GM12878 (cell line): ENCODE measurements at regions not wholly inside any gene's neighbourhood (a gene's known extent, or its start where the extent isn't known, plus 50 kb on each side); places are given as distances from the start of the nearest gene placed in this dataset.

Experiments used
- ATAC-seq: fragments of 200-7000 bp; cut with Tn5 transposase; 3 replicates; pipeline ENCODE4 v1.9.1; 2020; ENCODE audit warnings: mild to moderate bottlenecking, moderate library complexity
- BruUV-seq: library from RNA; stranded (reverse); fragments of 400-500 nt; replicated peaks from 2 replicates; lab custom pipeline; 2021; lab: Mats Ljungman, UMichigan
- CTCF ChIA-PET: fragments of 300-600 bp; sonication (Branson Sonifier 250); formaldehyde crosslinking; extraction: SDS; loops from one replicate; lab custom pipeline; 2021; ENCODE audit warnings: inconsistent platforms; lab: Yijun Ruan, JAX
- POLR2A ChIA-PET: fragments of 350-600 bp; formaldehyde crosslinking; extraction: SDS; loops from one replicate; lab custom pipeline; 2021; ENCODE audit warnings: inconsistent platforms; lab: Charles Lee
- RAD21 ChIA-PET: fragments of 300-600 bp; sonication (Branson Sonifier 250); formaldehyde crosslinking; loops from one replicate; lab custom pipeline; 2023; ENCODE audit warnings: antibody characterized with exemption; ENCODE audit not compliant: unreplicated experiment; lab: Charles Lee
- SMC1A ChIA-PET: fragments of 300-600 bp; sonication (Branson Sonifier 250); formaldehyde crosslinking; loops from one replicate; lab custom pipeline; 2023; ENCODE audit not compliant: unreplicated experiment, uncharacterized antibody; lab: Charles Lee
- DNase-seq: peaks from one replicate; pipeline ENCODE4 v3.0.0-alpha.2; 2011; ENCODE audit warnings: low read depth, low spot score
- FAIRE-seq: peaks from 3 replicates; lab custom pipeline; 2011; peaks lifted over from hg19 to GRCh38; lab: Jason Lieb, UNC
- H2AFZ ChIP-seq: 2 replicates; pipeline ENCODE4 v1.6.0; 2011; ENCODE audit warnings: low read depth, low read length, control low read depth; ENCODE audit not compliant: control insufficient read depth
- H3K27ac ChIP-seq: 2 replicates; pipeline ENCODE4 v1.5.1; 2011; ENCODE audit warnings: control low read depth; ENCODE audit not compliant: control insufficient read depth, insufficient read depth
- H3K27me3 ChIP-seq, 2 experiments: replicated peaks in 1 of 2; 2 replicates each; pipeline versions ENCODE4 v1.6.0 to v1.6.1; 2011; ENCODE audit warnings: low read length in 1 of 2; ENCODE audit not compliant: control insufficient read depth in 2 of 2, insufficient read depth in 2 of 2
- H3K36me3 ChIP-seq, 2 experiments: 2 replicates each; pipeline ENCODE4 v1.5.1; 2011; ENCODE audit warnings: low read length in 1 of 2; ENCODE audit not compliant: control insufficient read depth in 2 of 2, insufficient read depth in 2 of 2
- H3K4me1 ChIP-seq: 2 replicates; pipeline ENCODE4 v1.6.1; 2011; ENCODE audit warnings: mild to moderate bottlenecking, low read length, moderate library complexity, mixed read lengths; ENCODE audit not compliant: control insufficient read depth, insufficient read depth
- H3K4me2 ChIP-seq: 2 replicates; pipeline ENCODE4 v1.6.0; 2011; ENCODE audit warnings: control low read depth; ENCODE audit not compliant: control insufficient read depth, insufficient read depth
- H3K4me3 ChIP-seq: fragments of 200-600 bp; sonication (generic); 2 replicates; pipeline ENCODE4 v1.5.1; 2016
- H3K79me2 ChIP-seq: 2 replicates; pipeline ENCODE4 v1.6.0; 2011; ENCODE audit warnings: low read length; ENCODE audit not compliant: control insufficient read depth, insufficient read depth
- H3K9ac ChIP-seq: 2 replicates; pipeline ENCODE4 v1.8.0; 2011; ENCODE audit warnings: low read length, control low read depth, mixed read lengths; ENCODE audit not compliant: control insufficient read depth, insufficient read depth
- H3K9me3 ChIP-seq: replicated peaks from 3 replicates; pipeline ENCODE4 v1.5.1; 2011; ENCODE audit warnings: mild to moderate bottlenecking, low read length; ENCODE audit not compliant: control insufficient read depth, insufficient read depth
- H4K20me1 ChIP-seq: 2 replicates; pipeline ENCODE4 v1.6.0; 2011; ENCODE audit not compliant: control insufficient read depth, insufficient read depth
- BACH1 ChIP-seq: fragments of 450-650 bp; IDR thresholded peaks from 2 replicates; pipeline ENCODE4 v1.6.1; 2017; ENCODE audit warnings: mild to moderate bottlenecking, borderline replicate concordance
- CHD1 ChIP-seq: IDR thresholded peaks from 2 replicates; pipeline ENCODE4 v1.6.1; 2012; ENCODE audit warnings: low read depth, low read length, improper control_type of control experiment
- EED ChIP-seq: sonication (generic); IDR thresholded peaks from 2 replicates; pipeline ENCODE4 v1.6.1; 2016; ENCODE audit warnings: antibody characterized with exemption, low read depth
- IKZF2 ChIP-seq, 2 experiments: fragments of 450-650 bp; IDR thresholded peaks; 2 replicates each; pipeline ENCODE4 v1.6.1; 2017; ENCODE audit warnings: mild to moderate bottlenecking in 2 of 2, moderate library complexity in 2 of 2
- JUND ChIP-seq: IDR thresholded peaks from 2 replicates; pipeline ENCODE4 v1.6.1; 2012; ENCODE audit warnings: low read depth, mild to moderate bottlenecking, low read length, improper control_type of control experiment, moderate library complexity
- NFYA ChIP-seq: IDR thresholded peaks from 2 replicates; pipeline ENCODE4 v1.6.1; 2011; ENCODE audit warnings: low read depth, mild to moderate bottlenecking, low read length, improper control_type of control experiment, borderline replicate concordance
- POU2F2 ChIP-seq: IDR thresholded peaks from 3 replicates; pipeline ENCODE4 v1.6.1; 2011; ENCODE audit warnings: low read depth, mild to moderate bottlenecking, low read length, borderline replicate concordance
- RB1 ChIP-seq: fragments of 450-650 bp; formaldehyde crosslinking; IDR thresholded peaks from 2 replicates; pipeline ENCODE4 v1.6.1; 2017; ENCODE audit warnings: mild to moderate bottlenecking, borderline replicate concordance
- SPI1 ChIP-seq: IDR thresholded peaks from 2 replicates; pipeline ENCODE4 v1.6.1; 2011; ENCODE audit warnings: low read depth, mild to moderate bottlenecking, low read length, moderate library complexity, borderline replicate concordance; ENCODE audit not compliant: insufficient read depth
- SREBF2 ChIP-seq: IDR thresholded peaks from 2 replicates; pipeline ENCODE4 v1.6.1; 2012; ENCODE audit warnings: mild to moderate bottlenecking, low read length
- TCF3 ChIP-seq: IDR thresholded peaks from 2 replicates; pipeline ENCODE4 v1.6.1; 2012; ENCODE audit warnings: low read depth, mild to moderate bottlenecking, low read length, borderline replicate concordance; ENCODE audit not compliant: insufficient read depth
- YBX1 ChIP-seq: fragments of 450-650 bp; IDR thresholded peaks from 2 replicates; pipeline ENCODE4 v1.6.1; 2016; ENCODE audit warnings: antibody characterized with exemption
- ZNF384 ChIP-seq: IDR thresholded peaks from 2 replicates; pipeline ENCODE4 v1.6.1; 2012; ENCODE audit warnings: low read depth, mild to moderate bottlenecking, low read length, improper control_type of control experiment, borderline replicate concordance
- WGBS: methylation state at CpG from one replicate; pipeline ENCODE4 v1.1.6; 2016; ENCODE audit warnings: low lambda C conversion rate; ENCODE audit not compliant: insufficient replicate concordance, insufficient coverage; ENCODE audit errors: missing lambda C conversion rate; 5-methylcytosine and 5-hydroxymethylcytosine counted together
- in situ Hi-C: fragments of 300-500 bp; cut with MboI; formaldehyde crosslinking; loops from 9 replicates; pipeline ENCODE4 v1.14.3; 2018; ENCODE audit warnings: mixed read lengths
- intact Hi-C: fragments of 100-400 bp; cut with micrococcal nuclease; formaldehyde crosslinking; loops from one replicate; pipeline ENCODE4 v1.14.2; 2022; ENCODE audit not compliant: unreplicated experiment

- TF ChIP-seq IKZF2 (IDR thresholded peaks at IDR 0.05): no peak
- TF ChIP-seq YBX1: no peak
- no peak for TF ChIP-seq BACH1
- no peak for TF ChIP-seq ZNF384
- TF ChIP-seq NFYA: no peak
- TF ChIP-seq SPI1: no peak
- TF ChIP-seq POU2F2: no peak
- TF ChIP-seq, all 136 proteins: peak for 0
These were observed 66.4 kb upstream of the TLL1 start (continued) for GRCh38 chr4:165806613-165807012.

- ATAC-seq (no peak), FAIRE-seq (no peak), DNase-seq (no peak)
- no peak overlapping the region for H3K4me2 ChIP-seq
- no peaks in the 10 kb centered on the region for H3K27me3 ChIP-seq
- H3K4me1 ChIP-seq: no peaks in the 10 kb centered on the region
- H2AFZ ChIP-seq: no peak overlapping the region
- in situ Hi-C loops (no loop called here), intact Hi-C loops (no loop called here)
- SMC1A ChIA-PET: no interaction called here
- no peak overlapping the region for H3K9ac ChIP-seq
- no peaks in the 10 kb centered on the region for H4K20me1 ChIP-seq
- no TSS peak for BruUV-seq
- H3K27ac ChIP-seq: no peak overlapping the region
- RAD21 ChIA-PET: no interaction called here
- H3K4me3 ChIP-seq: no peak overlapping the region
- CTCF ChIA-PET: no interaction called here
- no peak for TF ChIP-seq SREBF2
- TF ChIP-seq, all 136 proteins: peak for 0
- no peaks in the 10 kb centered on the region for H3K9me3 ChIP-seq
- no peaks in the 10 kb centered on the region for H3K79me2 ChIP-seq
- no peaks in the 10 kb centered on the region for H3K36me3 ChIP-seq
- POLR2A ChIA-PET: no interaction called here
- 50% methylated on average over 2 of the region's 2 CpGs for WGBS
These were observed 62.3 kb upstream of the TLL1 start for GRCh38 chr4:165810726-165811125.

GRCh38 chr4:165813606-165814005, 59.4 kb upstream of the TLL1 start:
- Histone ChIP-seq H3K9ac (no peak overlapping the region), H3K36me3 (no peaks in the 10 kb centered on the region), H3K4me3 (no peak overlapping the region), H3K4me2 (no peak overlapping the region), H3K27me3 (no peaks in the 10 kb centered on the region), H4K20me1 (no peaks in the 10 kb centered on the region), H2AFZ (no peak overlapping the region), H3K79me2 (no peaks in the 10 kb centered on the region), H3K4me1 (no peaks in the 10 kb centered on the region), H3K9me3 (no peaks in the 10 kb centered on the region), H3K27ac (no peak overlapping the region)
- TF ChIP-seq JUND (no peak), TCF3 (no peak), CHD1 (no peak), RB1 (no peak), EED (no peak)
- DNase-seq (no peak), FAIRE-seq (no peak), ATAC-seq (no peak)
- ChIA-PET CTCF (no interaction called here), POLR2A (no interaction called here), RAD21 (no interaction called here), SMC1A (interaction anchor here (1.4 kb wide), 1 partner anchor 21 kb away, joined by 4 read pairs; no protein-coding TSS in a partner anchor)
- intact Hi-C loops: no loop called here
- in situ Hi-C loops: no loop called here
- no TSS peak for BruUV-seq
